ENCODE measurements at regions not wholly inside any gene's neighbourhood (a gene's known extent, or its start where the extent isn't known, plus 50 kb on each side); places are given as distances from the start of the nearest gene placed in this dataset.

DNA sequence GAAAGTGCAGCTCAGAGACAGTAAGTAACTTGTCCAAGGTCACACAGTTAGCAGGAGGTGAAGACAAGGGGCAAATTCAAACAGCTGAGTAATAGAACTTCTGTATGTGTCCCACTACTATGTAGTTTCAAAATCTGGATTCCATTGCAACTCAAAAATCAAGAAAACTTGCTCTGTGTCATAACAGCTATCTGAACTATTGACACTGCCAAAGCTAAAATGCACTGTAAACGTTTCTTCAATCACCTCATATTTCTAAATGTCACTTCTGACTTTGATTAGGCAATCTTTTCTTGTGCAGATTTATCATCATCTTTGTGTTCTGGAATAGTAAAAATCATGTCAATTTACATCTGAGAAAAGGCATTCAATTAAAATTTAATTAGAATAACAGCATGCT, 957.6 kb downstream of the MRPL39 start:
- no peak for TF ChIP-seq NFIC (IDR thresholded peaks at IDR 0.05)
- TF ChIP-seq YY1 (IDR thresholded peaks at IDR 0.05; ENCODE audit: low read depth), result no peak
- TF ChIP-seq, protein P1, sequence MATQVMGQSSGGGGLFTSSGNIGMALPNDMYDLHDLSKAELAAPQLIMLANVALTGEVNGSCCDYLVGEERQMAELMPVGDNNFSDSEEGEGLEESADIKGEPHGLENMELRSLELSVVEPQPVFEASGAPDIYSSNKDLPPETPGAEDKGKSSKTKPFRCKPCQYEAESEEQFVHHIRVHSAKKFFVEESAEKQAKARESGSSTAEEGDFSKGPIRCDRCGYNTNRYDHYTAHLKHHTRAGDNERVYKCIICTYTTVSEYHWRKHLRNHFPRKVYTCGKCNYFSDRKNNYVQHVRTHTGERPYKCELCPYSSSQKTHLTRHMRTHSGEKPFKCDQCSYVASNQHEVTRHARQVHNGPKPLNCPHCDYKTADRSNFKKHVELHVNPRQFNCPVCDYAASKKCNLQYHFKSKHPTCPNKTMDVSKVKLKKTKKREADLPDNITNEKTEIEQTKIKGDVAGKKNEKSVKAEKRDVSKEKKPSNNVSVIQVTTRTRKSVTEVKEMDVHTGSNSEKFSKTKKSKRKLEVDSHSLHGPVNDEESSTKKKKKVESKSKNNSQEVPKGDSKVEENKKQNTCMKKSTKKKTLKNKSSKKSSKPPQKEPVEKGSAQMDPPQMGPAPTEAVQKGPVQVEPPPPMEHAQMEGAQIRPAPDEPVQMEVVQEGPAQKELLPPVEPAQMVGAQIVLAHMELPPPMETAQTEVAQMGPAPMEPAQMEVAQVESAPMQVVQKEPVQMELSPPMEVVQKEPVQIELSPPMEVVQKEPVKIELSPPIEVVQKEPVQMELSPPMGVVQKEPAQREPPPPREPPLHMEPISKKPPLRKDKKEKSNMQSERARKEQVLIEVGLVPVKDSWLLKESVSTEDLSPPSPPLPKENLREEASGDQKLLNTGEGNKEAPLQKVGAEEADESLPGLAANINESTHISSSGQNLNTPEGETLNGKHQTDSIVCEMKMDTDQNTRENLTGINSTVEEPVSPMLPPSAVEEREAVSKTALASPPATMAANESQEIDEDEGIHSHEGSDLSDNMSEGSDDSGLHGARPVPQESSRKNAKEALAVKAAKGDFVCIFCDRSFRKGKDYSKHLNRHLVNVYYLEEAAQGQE (IDR thresholded peaks at IDR 0.05; ENCODE audit: low read depth), result no peak
- no peak for TF ChIP-seq RAD21 (IDR thresholded peaks at IDR 0.05; ENCODE audit: low read depth)
- no peak for TF ChIP-seq CEBPB (IDR thresholded peaks at IDR 0.05)
- no peak for TF ChIP-seq EGR1 (IDR thresholded peaks at IDR 0.05)
- TF ChIP-seq TCF12 (IDR thresholded peaks at IDR 0.05; ENCODE audit: low read depth), result no peak
- no peak for TF ChIP-seq ZBTB7A (IDR thresholded peaks at IDR 0.05; ENCODE audit: low read depth)
- no peak for TF ChIP-seq TEAD4 (IDR thresholded peaks at IDR 0.05)
- no peak for TF ChIP-seq TAF1 (IDR thresholded peaks at IDR 0.05; ENCODE audit: low read depth)

DNA sequence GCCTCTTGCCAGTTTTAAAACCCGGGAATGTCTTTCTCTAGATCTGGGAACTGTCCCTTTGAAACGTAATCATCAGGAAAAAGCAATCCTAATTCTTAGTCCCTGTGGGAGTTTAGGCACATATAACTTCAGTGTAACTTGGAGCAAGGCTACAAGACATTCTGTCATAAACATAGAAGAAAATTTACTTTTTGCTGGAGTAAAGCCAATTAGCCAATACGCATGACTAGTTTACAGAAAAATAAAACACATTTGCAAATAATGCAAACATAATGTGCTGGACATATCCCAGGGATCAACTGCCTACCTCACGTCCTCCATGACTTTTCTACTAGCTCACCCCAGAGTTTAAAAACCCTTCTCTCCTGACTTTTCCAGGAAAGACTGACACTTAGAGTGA, 970.6 kb downstream of the MRPL39 start:
- TF ChIP-seq, protein P1 (IDR thresholded peaks at IDR 0.05; ENCODE audit: low read depth), result no peak
- no peak for TF ChIP-seq RAD21 (IDR thresholded peaks at IDR 0.05; ENCODE audit: low read depth)
- TF ChIP-seq CREB1 (IDR thresholded peaks at IDR 0.05; ENCODE audit: low read depth), result no peak
- no peak for TF ChIP-seq NFIC (IDR thresholded peaks at IDR 0.05)
- TF ChIP-seq, protein P2, sequence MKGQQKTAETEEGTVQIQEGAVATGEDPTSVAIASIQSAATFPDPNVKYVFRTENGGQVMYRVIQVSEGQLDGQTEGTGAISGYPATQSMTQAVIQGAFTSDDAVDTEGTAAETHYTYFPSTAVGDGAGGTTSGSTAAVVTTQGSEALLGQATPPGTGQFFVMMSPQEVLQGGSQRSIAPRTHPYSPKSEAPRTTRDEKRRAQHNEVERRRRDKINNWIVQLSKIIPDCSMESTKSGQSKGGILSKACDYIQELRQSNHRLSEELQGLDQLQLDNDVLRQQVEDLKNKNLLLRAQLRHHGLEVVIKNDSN (IDR thresholded peaks at IDR 0.05), result no peak
- TF ChIP-seq FOXM1 (IDR thresholded peaks at IDR 0.05; ENCODE audit: borderline replicate concordance, low read depth), result no peak
- no peak for TF ChIP-seq TCF12 (IDR thresholded peaks at IDR 0.05; ENCODE audit: low read depth)
- TF ChIP-seq, protein P3, sequence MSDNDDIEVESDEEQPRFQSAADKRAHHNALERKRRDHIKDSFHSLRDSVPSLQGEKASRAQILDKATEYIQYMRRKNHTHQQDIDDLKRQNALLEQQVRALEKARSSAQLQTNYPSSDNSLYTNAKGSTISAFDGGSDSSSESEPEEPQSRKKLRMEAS (IDR thresholded peaks at IDR 0.05), result no peak
- TF ChIP-seq ZBTB7A (IDR thresholded peaks at IDR 0.05; ENCODE audit: low read depth), result no peak
- TF ChIP-seq TAF1 (IDR thresholded peaks at IDR 0.05; ENCODE audit: low read depth), result no peak
- TF ChIP-seq YY1 (IDR thresholded peaks at IDR 0.05; ENCODE audit: low read depth), result no peak
- TF ChIP-seq TEAD4 (IDR thresholded peaks at IDR 0.05), result no peak
- no peak for TF ChIP-seq CEBPB (IDR thresholded peaks at IDR 0.05)
- TF ChIP-seq EGR1 (IDR thresholded peaks at IDR 0.05), result no peak
- TF ChIP-seq EP300 (IDR thresholded peaks at IDR 0.05; ENCODE audit: borderline replicate concordance), result no peak

DNA sequence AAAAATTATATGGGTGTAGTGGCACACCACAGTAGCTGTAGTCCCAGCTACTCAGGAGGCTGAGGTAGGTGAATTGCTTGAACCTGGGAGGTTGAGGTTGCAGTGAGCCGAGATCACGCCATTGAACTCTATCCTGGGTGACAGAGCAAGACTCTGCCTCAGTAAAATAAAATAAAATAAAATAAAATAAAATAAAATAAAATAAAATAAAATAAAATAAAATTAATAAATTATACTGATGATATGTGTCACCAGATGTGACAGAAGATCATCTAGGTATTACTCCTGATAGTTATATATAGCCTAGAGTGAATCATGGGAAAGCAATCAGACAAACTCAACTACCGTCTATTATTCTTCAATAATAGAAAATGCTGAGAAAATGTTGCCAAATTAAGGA, 972.5 kb downstream of the MRPL39 start:
- TF ChIP-seq EGR1 (IDR thresholded peaks at IDR 0.05) (no peak), TCF12 (IDR thresholded peaks at IDR 0.05; ENCODE audit: low read depth) (no peak), ZBTB7A (IDR thresholded peaks at IDR 0.05; ENCODE audit: low read depth) (no peak), CREB1 (IDR thresholded peaks at IDR 0.05; ENCODE audit: low read depth) (no peak), NFIC (IDR thresholded peaks at IDR 0.05) (no peak), TAF1 (IDR thresholded peaks at IDR 0.05; ENCODE audit: low read depth) (no peak), EP300 (IDR thresholded peaks at IDR 0.05; ENCODE audit: borderline replicate concordance) (no peak), YY1 (IDR thresholded peaks at IDR 0.05; ENCODE audit: low read depth) (no peak), TEAD4 (IDR thresholded peaks at IDR 0.05) (no peak), FOXM1 (IDR thresholded peaks at IDR 0.05; ENCODE audit: borderline replicate concordance, low read depth) (no peak), RAD21 (IDR thresholded peaks at IDR 0.05; ENCODE audit: low read depth) (no peak), CEBPB (IDR thresholded peaks at IDR 0.05) (no peak)
- TF ChIP-seq, protein P3 (IDR thresholded peaks at IDR 0.05), result no peak
- TF ChIP-seq, protein P1 (IDR thresholded peaks at IDR 0.05; ENCODE audit: low read depth), result no peak
- TF ChIP-seq, protein P2 (IDR thresholded peaks at IDR 0.05), result no peak

DNA sequence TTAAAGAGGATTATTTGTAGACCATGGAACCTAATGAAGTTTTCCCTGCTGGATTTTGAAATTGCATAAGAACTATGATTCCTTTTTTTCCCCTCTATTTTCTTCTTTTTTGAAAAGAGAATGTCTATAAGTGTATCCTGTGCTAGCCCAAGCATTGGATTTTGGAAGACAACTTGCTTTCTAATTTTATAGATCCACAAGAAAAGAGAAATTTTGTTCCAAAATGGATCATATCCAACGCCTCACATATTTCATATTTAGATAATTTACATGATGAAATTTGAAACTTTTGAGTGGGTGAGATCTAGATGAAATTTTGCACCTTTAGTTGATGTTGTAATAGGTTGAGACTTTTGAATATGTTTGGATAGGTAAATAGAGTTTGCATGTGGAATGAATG, 978.7 kb downstream of the MRPL39 start:
- TF ChIP-seq YY1 (IDR thresholded peaks at IDR 0.05; ENCODE audit: low read depth) (no peak), EGR1 (IDR thresholded peaks at IDR 0.05) (no peak), ZBTB7A (IDR thresholded peaks at IDR 0.05; ENCODE audit: low read depth) (no peak), RAD21 (IDR thresholded peaks at IDR 0.05; ENCODE audit: low read depth) (no peak), TEAD4 (IDR thresholded peaks at IDR 0.05) (no peak)
